ENCODE measurements at regions not wholly inside any gene's neighbourhood (a gene's known extent, or its start where the extent isn't known, plus 50 kb on each side); places are given as distances from the start of the nearest gene placed in this dataset.

GRCh38 chr12:24048446-24048845 is 99.0 kb upstream of the SOX5 start:
- Histone ChIP-seq H3K27me3 (ENCODE audit: insufficient read depth, low read length) (no peaks in the 10 kb centered on the region), H3K4me1 (ENCODE audit: control insufficient read depth in 1 of 2, insufficient read depth in 2 of 2, low read length in 2 of 2) (no peaks in the 10 kb centered on the region), H3K36me3 (ENCODE audit: control insufficient read depth in 1 of 2, insufficient read depth in 2 of 2, low read length in 2 of 2) (no peaks in the 10 kb centered on the region), H3K27ac (ENCODE audit: low read depth, low read length) (no peak overlapping the region), H3K79me2 (ENCODE audit: insufficient read depth, low read length) (no peaks in the 10 kb centered on the region), H3K9me3 (ENCODE audit: control insufficient read depth in 1 of 2, insufficient read depth in 1 of 2, low read depth in 1 of 2, low read length in 2 of 2) (peaks cover 5 to 25% of the 10 kb centered on the region in 2 experiments; a peak in 3 of 4 replicates), H3K9me2 (ENCODE audit: insufficient read depth) (no peaks in the 10 kb centered on the region), H4K20me1 (ENCODE audit: insufficient read depth) (no peaks in the 10 kb centered on the region), H3K4me2 (ENCODE audit: low read length) (no peak overlapping the region), H3K4me3 (replicated peaks in 1 of 2; ENCODE audit: low read depth in 1 of 2, low read length in 2 of 2) (no peak overlapping the region), H3K9ac (ENCODE audit: low read length) (no peak overlapping the region), H2AFZ (ENCODE audit: low read depth, low read length, poor library complexity, severe bottlenecking) (no peak overlapping the region)
- POLR2A ChIA-PET = no interaction called here
- CTCF ChIA-PET = no interaction called here
- no TSS peak for BruUV-seq (replicated peaks)
- ATAC-seq = no peak
- DNase-seq (ENCODE audit: low read depth, low spot score) = no peak
- no peak for TF ChIP-seq ZFX (IDR thresholded peaks at IDR 0.05)
- TF ChIP-seq SRF (IDR thresholded peaks at IDR 0.05; ENCODE audit: low read depth) = no peak
- TF ChIP-seq, protein P1, sequence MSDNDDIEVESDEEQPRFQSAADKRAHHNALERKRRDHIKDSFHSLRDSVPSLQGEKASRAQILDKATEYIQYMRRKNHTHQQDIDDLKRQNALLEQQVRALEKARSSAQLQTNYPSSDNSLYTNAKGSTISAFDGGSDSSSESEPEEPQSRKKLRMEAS (IDR thresholded peaks at IDR 0.05) = no peak
- no peak for TF ChIP-seq TCF7L2 (IDR thresholded peaks at IDR 0.05; ENCODE audit: borderline replicate concordance, extremely low read depth, insufficient read depth, insufficient read length)
- TF ChIP-seq EGR1 (IDR thresholded peaks at IDR 0.05; ENCODE audit: low read depth) = no peak
- TF ChIP-seq SP1 (IDR thresholded peaks at IDR 0.05; ENCODE audit: low read depth) = no peak
- no peak for TF ChIP-seq JUND (IDR thresholded peaks at IDR 0.05)
- TF ChIP-seq, protein P2, sequence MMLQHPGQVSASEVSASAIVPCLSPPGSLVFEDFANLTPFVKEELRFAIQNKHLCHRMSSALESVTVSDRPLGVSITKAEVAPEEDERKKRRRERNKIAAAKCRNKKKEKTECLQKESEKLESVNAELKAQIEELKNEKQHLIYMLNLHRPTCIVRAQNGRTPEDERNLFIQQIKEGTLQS (IDR thresholded peaks at IDR 0.05) = no peak
- RAD21 ChIA-PET (ENCODE audit: low non-redundant PET in 1 of 2, low total read pairs in 2 of 2, uncharacterized antibody in 2 of 2, unreplicated experiment in 2 of 2) = no interaction called here
- intact Hi-C loops (cut with micrococcal nuclease) = no loop called here

DNA sequence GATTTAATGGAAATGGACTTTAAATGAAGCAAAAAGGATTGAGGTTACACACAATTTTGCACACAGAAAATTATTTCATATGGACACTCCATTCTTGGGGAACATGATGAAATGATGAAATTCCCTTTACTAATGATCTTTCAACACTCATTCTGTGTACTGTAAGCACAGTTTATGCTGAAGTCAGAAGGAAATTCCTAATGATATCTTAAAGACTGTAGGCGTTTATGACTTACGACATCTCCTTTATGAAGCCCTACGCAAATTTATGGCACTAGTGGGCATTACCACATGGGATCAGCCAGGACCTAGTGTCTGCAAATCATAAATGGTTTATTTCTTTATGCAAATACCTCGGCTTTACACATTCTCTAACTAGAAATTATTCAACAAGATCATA is 97.9 kb upstream of the SOX5 start:
- Histone ChIP-seq H3K4me2 (ENCODE audit: low read length) (no peak overlapping the region), H3K4me1 (ENCODE audit: control insufficient read depth in 1 of 2, insufficient read depth in 2 of 2, low read length in 2 of 2) (no peaks in the 10 kb centered on the region), H3K9me2 (ENCODE audit: insufficient read depth) (no peaks in the 10 kb centered on the region), H3K9me3 (ENCODE audit: control insufficient read depth in 1 of 2, insufficient read depth in 1 of 2, low read depth in 1 of 2, low read length in 2 of 2) (peaks cover 5 to 26% of the 10 kb centered on the region in 2 experiments; a peak in 3 of 4 replicates), H3K4me3 (replicated peaks in 1 of 2; ENCODE audit: low read depth in 1 of 2, low read length in 2 of 2) (no peak overlapping the region), H2AFZ (ENCODE audit: low read depth, low read length, poor library complexity, severe bottlenecking) (no peak overlapping the region), H3K79me2 (ENCODE audit: insufficient read depth, low read length) (no peaks in the 10 kb centered on the region), H3K27me3 (ENCODE audit: insufficient read depth, low read length) (no peaks in the 10 kb centered on the region), H3K27ac (ENCODE audit: low read depth, low read length) (no peak overlapping the region), H4K20me1 (ENCODE audit: insufficient read depth) (no peaks in the 10 kb centered on the region), H3K9ac (ENCODE audit: low read length) (no peak overlapping the region), H3K36me3 (ENCODE audit: control insufficient read depth in 1 of 2, insufficient read depth in 2 of 2, low read length in 2 of 2) (no peaks in the 10 kb centered on the region)
- TF ChIP-seq, protein P1 (IDR thresholded peaks at IDR 0.05) = no peak
- ChIA-PET POLR2A (no interaction called here), CTCF (no interaction called here), RAD21 (ENCODE audit: low non-redundant PET in 1 of 2, low total read pairs in 2 of 2, uncharacterized antibody in 2 of 2, unreplicated experiment in 2 of 2) (no interaction called here)
- intact Hi-C loops (cut with micrococcal nuclease) = no loop called here
- ATAC-seq (no peak), DNase-seq (ENCODE audit: low read depth, low spot score) (no peak)
- no TSS peak for BruUV-seq (replicated peaks)

Data from HCT116 (cell line).